DOHH2 (cell line): ENCODE measurements at regions not wholly inside any gene's neighbourhood (a gene's known extent, or its start where the extent isn't known, plus 50 kb on each side); places are given as distances from the start of the nearest gene placed in this dataset.

Experiments used
- H3F3A ChIP-seq: fragments of 200-600 bp; sonication (generic), shearing (Covaris generic); 2 replicates; pipeline ENCODE4 v1.6.0; 2016; ENCODE audit warnings: antibody characterized with exemption, mild to moderate bottlenecking; ENCODE audit not compliant: control insufficient read depth, insufficient read depth
- H3K27ac ChIP-seq: fragments of 200-600 bp; sonication (generic); 2 replicates; pipeline ENCODE4 v1.5.1; 2014; ENCODE audit warnings: low read depth, mild to moderate bottlenecking, low read length, moderate library complexity
- H3K27me3 ChIP-seq: fragments of 200-600 bp; sonication (generic); 2 replicates; pipeline ENCODE4 v1.6.1; 2014; ENCODE audit warnings: mild to moderate bottlenecking, low read length, mixed read lengths; ENCODE audit not compliant: control insufficient read depth
- H3K36me3 ChIP-seq: fragments of 200-600 bp; sonication (generic); 2 replicates; pipeline ENCODE4 v1.6.1; 2014; ENCODE audit warnings: mild to moderate bottlenecking, low read length, moderate library complexity, mixed read lengths; ENCODE audit not compliant: control insufficient read depth
- H3K4me1 ChIP-seq: fragments of 200-600 bp; sonication (generic); 2 replicates; pipeline ENCODE4 v1.6.1; 2014; ENCODE audit warnings: mild to moderate bottlenecking, low read length, mixed read lengths; ENCODE audit not compliant: control insufficient read depth
- H3K4me2 ChIP-seq: fragments of 200-600 bp; sonication (generic); 2 replicates; pipeline ENCODE4 v1.6.0; 2014; ENCODE audit warnings: mild to moderate bottlenecking, low read length, moderate library complexity
- H3K4me3 ChIP-seq: fragments of 200-600 bp; sonication (generic); 2 replicates; pipeline ENCODE4 v1.5.1; 2014; ENCODE audit warnings: mild to moderate bottlenecking, low read length, mixed read lengths
- H3K79me2 ChIP-seq: fragments of 200-600 bp; sonication (generic); 2 replicates; pipeline ENCODE4 v1.6.1; 2014; ENCODE audit warnings: mild to moderate bottlenecking, low read length, mixed read lengths; ENCODE audit not compliant: control insufficient read depth
- H3K9me2 ChIP-seq: fragments of 200-600 bp; sonication (generic); replicated peaks from 2 replicates; pipeline ENCODE4 v1.6.1; 2014; ENCODE audit warnings: mild to moderate bottlenecking, low read length, mixed read lengths; ENCODE audit not compliant: control insufficient read depth
- H3K9me3 ChIP-seq: fragments of 200-600 bp; sonication (generic); 2 replicates; pipeline ENCODE4 v1.6.1; 2014; ENCODE audit warnings: antibody characterized with exemption, low read length, mixed read lengths; ENCODE audit not compliant: control insufficient read depth, insufficient read depth
- H4K20me1 ChIP-seq: fragments of 200-600 bp; sonication (generic); 2 replicates; pipeline ENCODE4 v1.6.0; 2014; ENCODE audit warnings: low read depth, mild to moderate bottlenecking, antibody characterized with exemption, low read length, moderate library complexity; ENCODE audit not compliant: control insufficient read depth, insufficient read depth
- CTCF ChIP-seq: fragments of 200-600 bp; sonication (generic); IDR thresholded peaks from one replicate; pipeline ENCODE4 v1.5.1; 2014; ENCODE audit warnings: antibody characterized with exemption, mild to moderate bottlenecking, low read depth, low read length; ENCODE audit not compliant: poor library complexity, severe bottlenecking
- EZH2phosphoT487 ChIP-seq: fragments of 200-600 bp; sonication (generic); IDR thresholded peaks from 2 replicates; pipeline ENCODE4 v1.6.1; 2017; ENCODE audit warnings: borderline replicate concordance, mild to moderate bottlenecking, antibody characterized with exemption, low read length, moderate library complexity, mixed read lengths

GRCh38 chr15:61624950-61625349, 395.8 kb upstream of the RORA start:
- H3K36me3 ChIP-seq: no peaks in the 10 kb centered on the region
- H3K4me1 ChIP-seq: peaks cover 7% of the 10 kb centered on the region

DNA sequence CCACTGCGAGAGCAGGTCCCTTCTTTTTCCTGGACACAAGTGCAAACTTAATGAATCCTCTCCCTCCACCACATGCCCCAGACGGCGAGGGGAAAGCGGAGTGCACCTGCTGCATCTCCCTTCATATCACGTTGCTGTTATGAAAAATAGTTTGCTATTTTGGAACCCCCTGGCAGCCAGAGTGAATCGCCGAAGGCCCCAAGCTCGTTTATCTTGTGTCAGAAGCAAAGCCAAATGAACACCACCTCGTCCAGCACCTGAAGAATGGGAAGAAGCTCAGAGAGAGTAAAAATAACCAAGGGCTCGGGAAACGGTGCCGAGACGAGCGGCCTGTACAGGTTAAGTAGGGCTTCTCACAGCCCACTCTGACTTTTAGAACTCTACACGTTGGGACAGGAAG, 394.6 kb upstream of the RORA start:
- H3K4me3 ChIP-seq: no peak overlapping the region
- H3K4me1 ChIP-seq: peaks cover 7% of the 10 kb centered on the region
- H3K36me3 ChIP-seq: no peaks in the 10 kb centered on the region
- TF ChIP-seq EZH2phosphoT487 (no peak), CTCF (no peak)
- H3F3A ChIP-seq: no peaks in the 10 kb centered on the region
- H3K4me2 ChIP-seq: no peak overlapping the region
- H3K27me3 ChIP-seq: no peaks in the 10 kb centered on the region
- H4K20me1 ChIP-seq: no peaks in the 10 kb centered on the region
- H3K79me2 ChIP-seq: no peaks in the 10 kb centered on the region
- no peaks in the 10 kb centered on the region for H3K9me3 ChIP-seq
- H3K9me2 ChIP-seq: no peaks in the 10 kb centered on the region
- no peak overlapping the region for H3K27ac ChIP-seq

More at GRCh38 chr15:61624950-61625349, 395.8 kb upstream of the RORA start:
- no peak overlapping the region for H3K4me2 ChIP-seq
- no peak for TF ChIP-seq CTCF
- no peak for TF ChIP-seq EZH2phosphoT487
- H3K79me2 ChIP-seq: no peaks in the 10 kb centered on the region
- H3K9me2 ChIP-seq: no peaks in the 10 kb centered on the region
- H3K9me3 ChIP-seq: no peaks in the 10 kb centered on the region
- H3F3A ChIP-seq: no peaks in the 10 kb centered on the region
- no peak overlapping the region for H3K4me3 ChIP-seq
- no peaks in the 10 kb centered on the region for H4K20me1 ChIP-seq
- no peaks in the 10 kb centered on the region for H3K27me3 ChIP-seq
- no peak overlapping the region for H3K27ac ChIP-seq

DNA sequence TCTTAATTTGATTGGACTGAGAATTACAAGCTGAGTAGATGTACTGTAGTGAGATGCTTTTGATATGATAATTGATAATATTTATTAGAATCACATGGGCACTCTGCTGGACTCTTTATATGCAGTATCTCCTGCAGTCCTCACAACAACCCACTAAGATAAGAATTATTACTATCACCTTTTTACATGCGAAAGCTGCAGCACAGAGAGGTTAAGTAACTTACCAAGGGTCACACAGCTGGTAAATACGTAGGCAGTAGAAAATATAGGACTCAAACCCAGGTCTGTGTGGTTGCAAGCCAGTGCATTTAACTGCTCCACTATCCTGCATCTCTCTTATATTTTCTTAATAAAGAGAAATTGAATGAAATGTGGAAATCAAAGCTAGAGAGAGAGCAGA, 392.8 kb upstream of the RORA start:
- H3K9me3 ChIP-seq: peaks cover 4% of the 10 kb centered on the region; the same call in 1 of the 2 replicates
- no peak overlapping the region for H3K4me3 ChIP-seq
- H3K36me3 ChIP-seq: no peaks in the 10 kb centered on the region
- no peaks in the 10 kb centered on the region for H3F3A ChIP-seq
- H3K9me2 ChIP-seq: no peaks in the 10 kb centered on the region
- no peak overlapping the region for H3K4me2 ChIP-seq
- H3K27me3 ChIP-seq: no peaks in the 10 kb centered on the region
- TF ChIP-seq CTCF: no peak
- TF ChIP-seq EZH2phosphoT487: no peak
- H3K27ac ChIP-seq: no peak overlapping the region
- H3K4me1 ChIP-seq: peaks cover 7% of the 10 kb centered on the region
- H4K20me1 ChIP-seq: no peaks in the 10 kb centered on the region
- H3K79me2 ChIP-seq: no peaks in the 10 kb centered on the region
